HCT116 (cell line): ENCODE measurements at regions not wholly inside any gene's neighbourhood (a gene's known extent, or its start where the extent isn't known, plus 50 kb on each side); places are given as distances from the start of the nearest gene placed in this dataset.

Experiments used
- ATAC-seq: fragments of 200-7000 bp; cut with Tn5 transposase; 2 replicates; pipeline ENCODE4 v1.9.1; 2020; ENCODE audit warnings: mild to moderate bottlenecking, moderate library complexity
- BruUV-seq: library from RNA; stranded (reverse); fragments of 400-500 nt; replicated peaks from 2 replicates; lab custom pipeline; 2021; lab: Mats Ljungman, UMichigan
- CTCF ChIA-PET: fragments of 300-600 bp; sonication (Branson Sonifier 250); formaldehyde crosslinking; loops from one replicate; lab custom pipeline; 2021; ENCODE audit warnings: antibody characterized with exemption; lab: Charles Lee
- POLR2A ChIA-PET: fragments of 300-600, 350-600 bp; sonication (Branson Sonifier 250); formaldehyde crosslinking; loops from one replicate; lab custom pipeline; 2021; ENCODE audit warnings: antibody characterized with exemption; lab: Charles Lee
- RAD21 ChIA-PET, 2 experiments: fragments of 300-600 bp; sonication (Branson Sonifier 250); formaldehyde crosslinking; loops; one replicate each; lab custom pipeline; 2023; ENCODE audit warnings: low total read pairs in 2 of 2; ENCODE audit not compliant: uncharacterized antibody in 2 of 2, unreplicated experiment in 2 of 2, low non-redundant PET in 1 of 2; lab: Charles Lee
- DNase-seq: peaks from one replicate; pipeline ENCODE4 v3.0.0-alpha.2; 2010; ENCODE audit warnings: low read depth, low spot score
- H2AFZ ChIP-seq: fragments of 200-600 bp; shearing (Covaris generic), sonication (generic); 2 replicates; pipeline ENCODE4 v1.6.1; 2017; ENCODE audit warnings: low read depth, mixed run types, mixed read lengths, antibody characterized with exemption, low read length; ENCODE audit not compliant: poor library complexity, severe bottlenecking
- H3K27ac ChIP-seq: 2 replicates; pipeline ENCODE4 v1.5.1; 2012; ENCODE audit warnings: low read depth, low read length
- H3K27me3 ChIP-seq: fragments of 200-600 bp; sonication (generic); 2 replicates; pipeline ENCODE4 v1.6.1; 2016; ENCODE audit warnings: mixed run types, low read length, mixed read lengths; ENCODE audit not compliant: insufficient read depth
- H3K36me3 ChIP-seq, 2 experiments: fragments of 200-500 bp in 1 of 2; fragments of 200-600 bp in 1 of 2; sonication (Bioruptor generic) in 1 of 2; sonication (generic) in 1 of 2; 2 replicates each; pipeline versions ENCODE4 v1.5.1 to v1.6.1; 2014 to 2016; ENCODE audit warnings: low read length in 2 of 2, inconsistent platforms in 1 of 2, mixed read lengths in 1 of 2, mixed run types in 1 of 2; ENCODE audit not compliant: insufficient read depth in 2 of 2, control insufficient read depth in 1 of 2
- H3K4me1 ChIP-seq, 2 experiments: fragments of 200-600 bp in 1 of 2; sonication (generic) in 1 of 2; 2 replicates each; pipeline versions ENCODE4 v1.5.1 to v1.6.1; 2012 to 2017; ENCODE audit warnings: low read length in 2 of 2, inconsistent platforms in 1 of 2, mild to moderate bottlenecking in 1 of 2, mixed read lengths in 1 of 2, mixed run types in 1 of 2, moderate library complexity in 1 of 2; ENCODE audit not compliant: insufficient read depth in 2 of 2, control insufficient read depth in 1 of 2
- H3K4me2 ChIP-seq: fragments of 200-600 bp; sonication (generic); 2 replicates; pipeline ENCODE4 v1.6.1; 2017; ENCODE audit warnings: mixed run types, low read length, mixed read lengths
- H3K4me3 ChIP-seq, 2 experiments: fragments of 200-600 bp in 1 of 2; sonication (generic) in 1 of 2; replicated peaks in 1 of 2; 2 replicates each; pipeline ENCODE4 v1.5.1; 2011 to 2016; ENCODE audit warnings: low read length in 2 of 2, control low read depth in 1 of 2, low read depth in 1 of 2, mild to moderate bottlenecking in 1 of 2, mixed read lengths in 1 of 2, mixed run types in 1 of 2
- H3K79me2 ChIP-seq: fragments of 200-600 bp; sonication (generic); 2 replicates; pipeline ENCODE4 v1.6.1; 2017; ENCODE audit warnings: mild to moderate bottlenecking, mixed run types, low read length, moderate library complexity, mixed read lengths; ENCODE audit not compliant: insufficient read depth
- H3K9ac ChIP-seq: fragments of 200-600 bp; sonication (generic); 2 replicates; pipeline ENCODE4 v1.6.1; 2016; ENCODE audit warnings: low read length, mixed read lengths
- H3K9me2 ChIP-seq: fragments of 200-600 bp; sonication (generic), shearing (Covaris generic); 2 replicates; pipeline ENCODE4 v1.6.1; 2017; ENCODE audit warnings: mixed run types, mild to moderate bottlenecking, moderate library complexity; ENCODE audit not compliant: insufficient read depth
- H3K9me3 ChIP-seq, 2 experiments: fragments of 200-500 bp in 1 of 2; fragments of 200-600 bp in 1 of 2; sonication (Bioruptor generic) in 1 of 2; sonication (generic) in 1 of 2; 2 replicates each; pipeline ENCODE4 v1.6.1; 2014 to 2017; ENCODE audit warnings: low read length in 2 of 2, mixed read lengths in 2 of 2, inconsistent platforms in 1 of 2, low read depth in 1 of 2, mild to moderate bottlenecking in 1 of 2, mixed run types in 1 of 2, moderate library complexity in 1 of 2; ENCODE audit not compliant: control insufficient read depth in 1 of 2, insufficient read depth in 1 of 2
- H4K20me1 ChIP-seq: fragments of 200-600 bp; sonication (generic), shearing (Covaris generic); 2 replicates; pipeline ENCODE4 v1.6.1; 2017; ENCODE audit warnings: mixed run types, mild to moderate bottlenecking, moderate library complexity; ENCODE audit not compliant: insufficient read depth
- CBX3 ChIP-seq: IDR thresholded peaks from 2 replicates; pipeline ENCODE4 v1.6.1; 2012; ENCODE audit warnings: low read depth
- CEBPB ChIP-seq: IDR thresholded peaks from 2 replicates; pipeline ENCODE4 v1.6.1; 2012; ENCODE audit warnings: low read depth
- CTCF ChIP-seq, 3 experiments: fragments of 200-600 bp in 1 of 3; sonication (generic) in 1 of 3; IDR thresholded peaks in 2 of 3; conservative IDR thresholded peaks in 1 of 3; 2 replicates each; pipeline ENCODE4 v1.5.1; 2012 to 2017; ENCODE audit warnings: low read depth in 2 of 3, low read length in 2 of 3, antibody characterized with exemption in 1 of 3, borderline replicate concordance in 1 of 3, control low read depth in 1 of 3, mild to moderate bottlenecking in 1 of 3, mixed read lengths in 1 of 3, mixed run types in 1 of 3, moderate library complexity in 1 of 3; ENCODE audit not compliant: insufficient read depth in 1 of 3
- EGR1 ChIP-seq: IDR thresholded peaks from 2 replicates; pipeline ENCODE4 v1.6.1; 2012; ENCODE audit warnings: low read depth
- ELF1 ChIP-seq: IDR thresholded peaks from 2 replicates; pipeline ENCODE4 v1.6.1; 2012; ENCODE audit warnings: low read depth, borderline replicate concordance
- FOSL1 ChIP-seq: IDR thresholded peaks from 2 replicates; pipeline ENCODE4 v1.6.1; 2012; ENCODE audit warnings: low read depth
- JUND ChIP-seq: IDR thresholded peaks from 2 replicates; pipeline ENCODE4 v1.6.1; 2012
- MAX ChIP-seq: IDR thresholded peaks from 2 replicates; pipeline ENCODE4 v1.6.1; 2012
- POLR2A ChIP-seq: IDR thresholded peaks from 2 replicates; pipeline ENCODE4 v1.7.0; 2011; ENCODE audit warnings: borderline replicate concordance; ENCODE audit not compliant: insufficient read depth, insufficient read length; ENCODE audit errors: extremely low read depth
- POLR2AphosphoS5 ChIP-seq: IDR thresholded peaks from 2 replicates; pipeline ENCODE4 v1.6.1; 2011; ENCODE audit warnings: mild to moderate bottlenecking, low read depth, low read length, moderate library complexity
- RAD21 ChIP-seq: IDR thresholded peaks from 2 replicates; pipeline ENCODE4 v1.6.1; 2012; ENCODE audit warnings: low read depth, mild to moderate bottlenecking
- REST ChIP-seq: IDR thresholded peaks from 2 replicates; pipeline ENCODE4 v1.6.1; 2012; ENCODE audit warnings: low read depth
- SRF ChIP-seq: IDR thresholded peaks from 2 replicates; pipeline ENCODE4 v1.6.1; 2012; ENCODE audit warnings: low read depth
- TCF7L2 ChIP-seq: IDR thresholded peaks from 2 replicates; pipeline ENCODE4 v1.7.0; 2011; ENCODE audit warnings: borderline replicate concordance, inconsistent platforms; ENCODE audit not compliant: insufficient read depth, insufficient read length; ENCODE audit errors: extremely low read depth
- YY1 ChIP-seq: IDR thresholded peaks from 2 replicates; pipeline ENCODE4 v1.6.1; 2011; ENCODE audit warnings: low read length, low read depth, moderate library complexity, mild to moderate bottlenecking; ENCODE audit not compliant: insufficient replicate concordance; ENCODE audit errors: extremely low read depth
- ZBTB33 ChIP-seq: IDR thresholded peaks from 2 replicates; pipeline ENCODE4 v1.6.1; 2011; ENCODE audit warnings: mild to moderate bottlenecking, low read length, moderate library complexity; ENCODE audit not compliant: insufficient replicate concordance; ENCODE audit errors: extremely low read depth
- ZNF274 ChIP-seq: fragments of 200-500 bp; sonication (Bioruptor generic); IDR thresholded peaks from 2 replicates; pipeline ENCODE4 v1.6.1; 2014; ENCODE audit warnings: mild to moderate bottlenecking, low read depth, low read length, inconsistent platforms
- intact Hi-C: fragments of 100-400 bp; cut with micrococcal nuclease; formaldehyde crosslinking; loops from 2 replicates; pipeline ENCODE4 v1.10.0; 2022

GRCh38 chr16:85488414-85488813 is 124.7 kb upstream of the GSE1 start:
- no peak for DNase-seq
- no peak overlapping the region for H3K27ac ChIP-seq
- no peaks in the 10 kb centered on the region for H3K27me3 ChIP-seq
- TF ChIP-seq EGR1 (no peak), JUND (no peak), SRF (no peak), ZNF274 (no peak), MAX (no peak), POLR2A (no peak), ELF1 (no peak), REST (no peak), CEBPB (no peak), FOSL1 (no peak), YY1 (no peak), CTCF (IDR thresholded peaks at IDR 0.05 in 2 of 3, conservative IDR thresholded peaks at IDR 0.05 in 1 of 3; ENCODE audit: borderline replicate concordance in 1 of 3, insufficient read depth in 1 of 3, low read depth in 2 of 3, low read length in 2 of 3) (no peak), CBX3 (no peak), RAD21 (no peak), ZBTB33 (no peak), TCF7L2 (no peak), POLR2AphosphoS5 (no peak)
- intact Hi-C loops = no loop called here
- H3K9me2 ChIP-seq = no peaks in the 10 kb centered on the region
- H3K9ac ChIP-seq = no peak overlapping the region
- ATAC-seq = no peak
- H3K9me3 ChIP-seq = no peaks in the 10 kb centered on the region
- RAD21 ChIA-PET = no interaction called here
- H4K20me1 ChIP-seq = no peaks in the 10 kb centered on the region
- peaks cover 22 to 25% of the 10 kb centered on the region in 2 experiments for H3K4me1 ChIP-seq
- H3K4me3 ChIP-seq = no peak overlapping the region
- POLR2A ChIA-PET = no interaction called here
- H3K79me2 ChIP-seq = no peaks in the 10 kb centered on the region
- H2AFZ ChIP-seq = no peak overlapping the region
- no peaks in the 10 kb centered on the region for H3K36me3 ChIP-seq
- CTCF ChIA-PET = interaction anchor here (0.8 to 1.3 kb wide), 2 partner anchors 64 to 122 kb away, joined by 3 read pairs; no protein-coding TSS in a partner anchor
- no peak overlapping the region for H3K4me2 ChIP-seq
- BruUV-seq = no TSS peak
